IMR-90 (cell line): ENCODE measurements at regions not wholly inside any gene's neighbourhood (a gene's known extent, or its start where the extent isn't known, plus 50 kb on each side); places are given as distances from the start of the nearest gene placed in this dataset.

Experiments used
- ATAC-seq: fragments of 200-7000 bp; cut with Tn5 transposase; 2 replicates; pipeline ENCODE4 v1.9.1; 2020; ENCODE audit warnings: low read depth, mild to moderate bottlenecking, moderate library complexity
- BruUV-seq: library from RNA; stranded (reverse); fragments of 400-500 nt; replicated peaks from 2 replicates; lab custom pipeline; 2021; lab: Mats Ljungman, UMichigan
- CTCF ChIA-PET: fragments of 300-600 bp; formaldehyde crosslinking; extraction: SDS; loops from one replicate; lab custom pipeline; 2021; ENCODE audit warnings: antibody characterized with exemption; lab: Yijun Ruan, JAX
- POLR2A ChIA-PET: fragments of 300-600 bp; sonication (Branson Sonifier 250); formaldehyde crosslinking; loops from one replicate; lab custom pipeline; 2022; ENCODE audit warnings: antibody characterized with exemption; ENCODE audit not compliant: unreplicated experiment; lab: Charles Lee
- DNase-seq: peaks from one replicate; pipeline ENCODE4 v3.0.0; 2013
- H2AFZ ChIP-seq: replicated peaks from 2 replicates; pipeline ENCODE3; 2013; ENCODE audit warnings: low read length, mild to moderate bottlenecking; ENCODE audit not compliant: poor library complexity
- H2AK5ac ChIP-seq: 2 replicates; pipeline ENCODE4 v1.6.1; 2013; ENCODE audit warnings: low read depth, low read length, inconsistent platforms
- H2AK9ac ChIP-seq: replicated peaks from 2 replicates; pipeline ENCODE3; 2013; ENCODE audit warnings: mild to moderate bottlenecking, low read depth, low read length, moderate library complexity; ENCODE audit not compliant: poor library complexity
- H2BK120ac ChIP-seq: 2 replicates; pipeline ENCODE4 v1.6.1; 2013; ENCODE audit warnings: low read depth, low read length, inconsistent platforms
- H2BK15ac ChIP-seq: 3 replicates; pipeline ENCODE4 v1.6.1; 2013; ENCODE audit warnings: low read depth, low read length, inconsistent platforms
- H2BK20ac ChIP-seq: 2 replicates; pipeline ENCODE4 v1.6.1; 2013; ENCODE audit warnings: low read depth, mild to moderate bottlenecking, inconsistent platforms, low read length, moderate library complexity
- H2BK5ac ChIP-seq: 2 replicates; pipeline ENCODE4 v1.6.1; 2013; ENCODE audit warnings: mild to moderate bottlenecking, low read depth, low read length, inconsistent platforms; ENCODE audit not compliant: poor library complexity, severe bottlenecking
- H3K14ac ChIP-seq: replicated peaks from 2 replicates; pipeline ENCODE4 v1.6.1; 2013; ENCODE audit warnings: low read depth, low read length, inconsistent platforms
- H3K18ac ChIP-seq: 2 replicates; pipeline ENCODE4 v1.6.1; 2013; ENCODE audit warnings: low read depth, low read length, control low read depth
- H3K23ac ChIP-seq: 2 replicates; pipeline ENCODE4 v1.6.1; 2013; ENCODE audit warnings: low read depth, low read length, inconsistent platforms
- H3K27ac ChIP-seq: 2 replicates; pipeline ENCODE4 v1.5.1; 2013; ENCODE audit warnings: mild to moderate bottlenecking, control low read depth, low read length; ENCODE audit not compliant: insufficient read depth
- H3K27me3 ChIP-seq: 2 replicates; pipeline ENCODE4 v1.6.1; 2013; ENCODE audit warnings: low read length; ENCODE audit not compliant: control insufficient read depth, insufficient read depth
- H3K36me3 ChIP-seq: 2 replicates; pipeline ENCODE4 v1.6.1; 2013; ENCODE audit warnings: low read length, mixed read lengths; ENCODE audit not compliant: control insufficient read depth, insufficient read depth
- H3K4ac ChIP-seq: 2 replicates; pipeline ENCODE4 v1.6.1; 2013; ENCODE audit warnings: low read depth, low read length, inconsistent platforms
- H3K4me1 ChIP-seq: 2 replicates; pipeline ENCODE4 v1.6.1; 2013; ENCODE audit warnings: low read length, mixed read lengths; ENCODE audit not compliant: control insufficient read depth, insufficient read depth
- H3K4me2 ChIP-seq: 2 replicates; pipeline ENCODE4 v1.6.1; 2013; ENCODE audit warnings: low read depth, mild to moderate bottlenecking, control low read depth, low read length, moderate library complexity
- H3K4me3 ChIP-seq: 2 replicates; pipeline ENCODE4 v1.5.1; 2013; ENCODE audit warnings: low read depth, mild to moderate bottlenecking, control low read depth, low read length, moderate library complexity; ENCODE audit not compliant: insufficient read depth
- H3K56ac ChIP-seq: 2 replicates; pipeline ENCODE4 v1.6.1; 2013; ENCODE audit warnings: low read length, inconsistent platforms; ENCODE audit not compliant: insufficient read depth; ENCODE audit errors: extremely low read depth
- H3K79me1 ChIP-seq, 2 experiments: 2 replicates each; pipeline ENCODE4 v1.6.1; 2013; ENCODE audit warnings: low read length in 2 of 2, inconsistent platforms in 1 of 2, low read depth in 1 of 2
- H3K9ac ChIP-seq: 2 replicates; pipeline ENCODE4 v1.6.1; 2013; ENCODE audit warnings: low read depth, low read length, control low read depth
- H3K9me1 ChIP-seq: 2 replicates; pipeline ENCODE4 v1.6.1; 2013; ENCODE audit warnings: low read length, inconsistent platforms; ENCODE audit not compliant: insufficient read depth
- H3K9me3 ChIP-seq: 2 replicates; pipeline ENCODE4 v1.6.1; 2013; ENCODE audit warnings: low read length; ENCODE audit not compliant: control insufficient read depth, insufficient read depth
- H4K20me1 ChIP-seq: 2 replicates; pipeline ENCODE4 v1.6.1; 2013; ENCODE audit warnings: low read length, inconsistent platforms; ENCODE audit not compliant: insufficient read depth
- H4K5ac ChIP-seq: 2 replicates; pipeline ENCODE4 v1.6.1; 2013; ENCODE audit warnings: mild to moderate bottlenecking, low read depth, low read length, control low read depth
- H4K8ac ChIP-seq, 2 experiments: 2 replicates each; pipeline ENCODE4 v1.6.1; 2013; ENCODE audit warnings: low read depth in 2 of 2, low read length in 2 of 2, control low read depth in 1 of 2, inconsistent platforms in 1 of 2
- H4K91ac ChIP-seq: 2 replicates; pipeline ENCODE4 v1.6.1; 2013; ENCODE audit warnings: low read depth, low read length, inconsistent platforms; ENCODE audit not compliant: insufficient read depth
- BHLHE40 ChIP-seq: fragments of 150-350 bp; IDR thresholded peaks from 2 replicates; pipeline ENCODE4 v1.6.1; 2016; ENCODE audit warnings: mild to moderate bottlenecking, low read depth, low read length
- CEBPB ChIP-seq: IDR thresholded peaks from 2 replicates; pipeline ENCODE4 v1.6.1; 2012; ENCODE audit warnings: low read depth, low read length, improper control_type of control experiment
- CHD1 ChIP-seq: IDR thresholded peaks from 2 replicates; pipeline ENCODE4 v1.6.1; 2012; ENCODE audit warnings: low read depth, low read length, improper control_type of control experiment
- CTCF ChIP-seq: conservative IDR thresholded peaks from 2 replicates; pipeline ENCODE4 v1.5.1; 2012; ENCODE audit warnings: mild to moderate bottlenecking, low read depth, low read length, improper control_type of control experiment
- FOS ChIP-seq: fragments of 150-350 bp; IDR thresholded peaks from 2 replicates; pipeline ENCODE4 v1.6.1; 2016; ENCODE audit warnings: low read depth, low read length
- MAFK ChIP-seq: IDR thresholded peaks from 2 replicates; pipeline ENCODE4 v1.6.1; 2012; ENCODE audit warnings: low read depth, low read length, improper control_type of control experiment
- MAZ ChIP-seq: IDR thresholded peaks from 2 replicates; pipeline ENCODE4 v1.6.1; 2012; ENCODE audit warnings: low read depth, mild to moderate bottlenecking, low read length, improper control_type of control experiment, moderate library complexity, borderline replicate concordance
- MXI1 ChIP-seq: IDR thresholded peaks from 2 replicates; pipeline ENCODE4 v1.6.1; 2012; ENCODE audit warnings: low read depth, mild to moderate bottlenecking, low read length, moderate library complexity, borderline replicate concordance
- NFE2L2 ChIP-seq: fragments of 150-350 bp; IDR thresholded peaks from 2 replicates; pipeline ENCODE4 v1.6.1; 2016; ENCODE audit warnings: low read depth, mild to moderate bottlenecking, low read length
- POLR2A ChIP-seq: IDR thresholded peaks from 2 replicates; pipeline ENCODE4 v1.6.1; 2012; ENCODE audit warnings: mild to moderate bottlenecking, low read depth, low read length
- RAD21 ChIP-seq: IDR thresholded peaks from 2 replicates; pipeline ENCODE4 v1.6.1; 2012; ENCODE audit warnings: low read length, improper control_type of control experiment
- RCOR1 ChIP-seq: IDR thresholded peaks from 2 replicates; pipeline ENCODE4 v1.6.1; 2012; ENCODE audit warnings: mild to moderate bottlenecking, low read length, improper control_type of control experiment; ENCODE audit not compliant: insufficient replicate concordance
- RFX5 ChIP-seq: IDR thresholded peaks from 2 replicates; pipeline ENCODE4 v1.8.0; 2012; ENCODE audit warnings: low read depth, mild to moderate bottlenecking, low read length, moderate library complexity
- SMC3 ChIP-seq: fragments of 150-350 bp; IDR thresholded peaks from 2 replicates; pipeline ENCODE4 v1.6.1; 2016; ENCODE audit warnings: low read depth, mild to moderate bottlenecking, antibody characterized with exemption, low read length, moderate library complexity
- whole genome bisulfite sequencing, 2 experiments: methylation state at CpG; one replicate each; pipeline versions ENCODE4 v1.1.5 to v1.1.7; 2013; ENCODE audit warnings: missing lambda C conversion rate in 2 of 2; ENCODE audit not compliant: insufficient read length in 1 of 2; ENCODE audit errors: extremely low coverage in 2 of 2; 5-methylcytosine and 5-hydroxymethylcytosine counted together
- dilution Hi-C: fragments of 300-500 bp; cut with HindIII; formaldehyde crosslinking; loops from one replicate; pipeline ENCODE4 v1.14.3; 2018; ENCODE audit warnings: low sequenced_read_pairs; ENCODE audit not compliant: unreplicated experiment
- in situ Hi-C: fragments of 300-500 bp; cut with MboI; formaldehyde crosslinking; loops from 3 replicates; pipeline ENCODE4 v1.14.3; 2019; ENCODE audit warnings: low sequenced_read_pairs, inconsistent platforms, mixed read lengths
- intact Hi-C: fragments of 100-400 bp; cut with micrococcal nuclease; formaldehyde crosslinking; loops from 2 replicates; pipeline ENCODE4 v1.10.0; 2022
- TF ChIP-seq, protein P1 (sequence below): fragments of 150-350 bp; IDR thresholded peaks from 2 replicates; pipeline ENCODE4 v1.6.1; 2016; ENCODE audit warnings: low read depth, mild to moderate bottlenecking, low read length, moderate library complexity, borderline replicate concordance
- TF ChIP-seq, protein P2 (sequence below): fragments of 150-350 bp; IDR thresholded peaks from 2 replicates; pipeline ENCODE4 v1.6.1; 2017; ENCODE audit warnings: mild to moderate bottlenecking, antibody characterized with exemption, low read length, low read depth

- intact Hi-C loops (no loop called here), dilution Hi-C loops (no loop called here), in situ Hi-C loops (no loop called here)
- TF ChIP-seq MAFK (no peak), RCOR1 (no peak), SMC3 (no peak), CEBPB (no peak), CTCF (no peak), RAD21 (no peak), MAZ (no peak), POLR2A (no peak), RFX5 (no peak), MXI1 (no peak), FOS (no peak), BHLHE40 (no peak), NFE2L2 (no peak), CHD1 (no peak)
- TF ChIP-seq, protein P1, sequence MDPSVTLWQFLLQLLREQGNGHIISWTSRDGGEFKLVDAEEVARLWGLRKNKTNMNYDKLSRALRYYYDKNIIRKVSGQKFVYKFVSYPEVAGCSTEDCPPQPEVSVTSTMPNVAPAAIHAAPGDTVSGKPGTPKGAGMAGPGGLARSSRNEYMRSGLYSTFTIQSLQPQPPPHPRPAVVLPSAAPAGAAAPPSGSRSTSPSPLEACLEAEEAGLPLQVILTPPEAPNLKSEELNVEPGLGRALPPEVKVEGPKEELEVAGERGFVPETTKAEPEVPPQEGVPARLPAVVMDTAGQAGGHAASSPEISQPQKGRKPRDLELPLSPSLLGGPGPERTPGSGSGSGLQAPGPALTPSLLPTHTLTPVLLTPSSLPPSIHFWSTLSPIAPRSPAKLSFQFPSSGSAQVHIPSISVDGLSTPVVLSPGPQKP: no peak
- TF ChIP-seq, protein P2, sequence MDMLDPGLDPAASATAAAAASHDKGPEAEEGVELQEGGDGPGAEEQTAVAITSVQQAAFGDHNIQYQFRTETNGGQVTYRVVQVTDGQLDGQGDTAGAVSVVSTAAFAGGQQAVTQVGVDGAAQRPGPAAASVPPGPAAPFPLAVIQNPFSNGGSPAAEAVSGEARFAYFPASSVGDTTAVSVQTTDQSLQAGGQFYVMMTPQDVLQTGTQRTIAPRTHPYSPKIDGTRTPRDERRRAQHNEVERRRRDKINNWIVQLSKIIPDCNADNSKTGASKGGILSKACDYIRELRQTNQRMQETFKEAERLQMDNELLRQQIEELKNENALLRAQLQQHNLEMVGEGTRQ: no peak
- Histone ChIP-seq H3K4me1 (no peaks in the 10 kb centered on the region), H3K79me1 (no peaks in the 10 kb centered on the region), H3K9me1 (no peaks in the 10 kb centered on the region), H4K5ac (no peak overlapping the region), H3K14ac (no peak overlapping the region), H3K4me2 (no peak overlapping the region), H2AK9ac (no peak overlapping the region), H3K4me3 (no peak overlapping the region), H4K8ac (no peak overlapping the region), H3K27me3 (no peaks in the 10 kb centered on the region), H3K9me3 (no peaks in the 10 kb centered on the region), H4K20me1 (no peaks in the 10 kb centered on the region), H3K18ac (no peak overlapping the region), H3K9ac (no peak overlapping the region), H3K56ac (no peak overlapping the region), H3K23ac (no peak overlapping the region), H3K27ac (no peak overlapping the region), H3K36me3 (no peaks in the 10 kb centered on the region), H2BK5ac (no peak overlapping the region), H2AFZ (no peak overlapping the region), H3K4ac (no peak overlapping the region), H2BK20ac (no peak overlapping the region), H2AK5ac (no peak overlapping the region), H2BK15ac (no peak overlapping the region), H4K91ac (no peak overlapping the region), H2BK120ac (no peak overlapping the region)
- DNase-seq (no peak), ATAC-seq (no peak)
- ChIA-PET POLR2A (no interaction called here), CTCF (interaction anchor here (1.0 kb wide), 1 partner anchor 17 kb away, joined by 3 read pairs; no protein-coding TSS in a partner anchor)
- WGBS, 2 experiments: no CpG with 5 or more reads among the region's 1 CpG
- BruUV-seq: no TSS peak
These were observed 330.6 kb upstream of the RAG2 start for GRCh38 chr11:36928621-36929020.
